HepG2 (cell line): ENCODE measurements at regions not wholly inside any gene's neighbourhood (a gene's known extent, or its start where the extent isn't known, plus 50 kb on each side); places are given as distances from the start of the nearest gene placed in this dataset.
A peak's percentile ranks its signal among the peaks of the same experiment; 100 is the strongest.

Source experiments
- ATF6 ChIP-seq: sonication (generic); formaldehyde crosslinking; conservative IDR thresholded peaks from 2 replicates; pipeline ENCODE4 v1.4.0; 2020; ENCODE audit warnings: missing genetic modification reagents
- EP300 ChIP-seq, 3 experiments: sonication (generic) in 1 of 3; formaldehyde crosslinking in 1 of 3; IDR thresholded peaks; 2 replicates each; pipeline versions ENCODE4 v1.5.1 to v1.6.1; 2011 to 2020; ENCODE audit warnings: low read depth in 2 of 3, low read length in 2 of 3, borderline replicate concordance in 1 of 3, improper control_type of control experiment in 1 of 3, mild to moderate bottlenecking in 1 of 3, missing genetic modification reagents in 1 of 3, moderate library complexity in 1 of 3
- ETV6 ChIP-seq: sonication (generic); formaldehyde crosslinking; conservative IDR thresholded peaks from 2 replicates; pipeline ENCODE4 v1.4.0; 2020; ENCODE audit warnings: missing genetic modification reagents
- FOXA3 ChIP-seq: IDR thresholded peaks from 2 replicates; pipeline ENCODE4 v1.6.1; 2016; ENCODE audit warnings: missing genetic modification reagents, missing compliant biosample characterization
- FUBP1 ChIP-seq: sonication (generic); formaldehyde crosslinking; IDR thresholded peaks from 2 replicates; pipeline ENCODE4 v1.5.1; 2020; ENCODE audit warnings: missing genetic modification reagents, mild to moderate bottlenecking, borderline replicate concordance
- GABPB1 ChIP-seq: IDR thresholded peaks from 2 replicates; pipeline ENCODE4 v1.6.1; 2016; ENCODE audit warnings: mild to moderate bottlenecking, missing genetic modification reagents, moderate library complexity, missing compliant biosample characterization
- HMGXB4 ChIP-seq, 2 experiments: sonication (generic) in 1 of 2; formaldehyde crosslinking in 1 of 2; IDR thresholded peaks; 2 replicates each; pipeline versions ENCODE4 v1.4.0 to v1.6.1; 2018 to 2020; ENCODE audit warnings: missing genetic modification reagents in 2 of 2, borderline replicate concordance in 1 of 2, low read depth in 1 of 2, mild to moderate bottlenecking in 1 of 2, missing biosample characterization in 1 of 2
- IRF9 ChIP-seq: sonication (generic); formaldehyde crosslinking; IDR thresholded peaks from 2 replicates; pipeline ENCODE4 v1.8.0; 2022; ENCODE audit warnings: missing genetic modification reagents, mild to moderate bottlenecking, borderline replicate concordance
- PPARG ChIP-seq: conservative IDR thresholded peaks from 2 replicates; pipeline ENCODE4 v1.6.1; 2016; ENCODE audit warnings: missing biosample characterization, missing genetic modification reagents
- SMARCE1 ChIP-seq: fragments of 450-650 bp; IDR thresholded peaks from 2 replicates; pipeline ENCODE4 v1.6.1; 2017; ENCODE audit warnings: borderline replicate concordance
- SOX5 ChIP-seq: IDR thresholded peaks from 2 replicates; pipeline ENCODE4 v1.6.1; 2016; ENCODE audit warnings: borderline replicate concordance
- TAF1 ChIP-seq: sonication (generic); formaldehyde crosslinking; IDR thresholded peaks from 2 replicates; pipeline ENCODE4 v1.4.0; 2020; ENCODE audit warnings: missing genetic modification reagents
- THAP8 ChIP-seq: sonication (generic); formaldehyde crosslinking; IDR thresholded peaks from 2 replicates; pipeline ENCODE4 v1.5.1; 2020; ENCODE audit warnings: missing genetic modification reagents, mild to moderate bottlenecking, borderline replicate concordance
- ZKSCAN8 ChIP-seq: IDR thresholded peaks from 2 replicates; pipeline ENCODE4 v1.6.1; 2016; ENCODE audit warnings: borderline replicate concordance, missing genetic modification reagents, missing compliant biosample characterization
- ZMAT3 ChIP-seq: sonication (generic); formaldehyde crosslinking; conservative IDR thresholded peaks from 2 replicates; pipeline ENCODE4 v1.7.0; 2021; ENCODE audit warnings: missing genetic modification reagents
- ZNF431 ChIP-seq: sonication (generic); formaldehyde crosslinking; IDR thresholded peaks from 2 replicates; pipeline ENCODE4 v1.9.0; 2022; ENCODE audit warnings: missing genetic modification reagents, low read depth, mild to moderate bottlenecking, borderline replicate concordance
- ZNF703 ChIP-seq: sonication (generic); formaldehyde crosslinking; IDR thresholded peaks from 2 replicates; pipeline ENCODE4 v1.5.1; 2020; ENCODE audit warnings: missing genetic modification reagents, mild to moderate bottlenecking, moderate library complexity, borderline replicate concordance

- TF ChIP-seq ATF6 (CRISPR knock-in tag) (no peak), FUBP1 (CRISPR knock-in tag) (no peak), GABPB1 (peak; percentile 22; the same call in 1 of the 2 replicates), PPARG (0 out of 2 replicates have a peak, but pooled peaks have one; percentile 44), EP300 (IDR thresholded peaks at IDR 0.05; ENCODE audit: low read depth in 2 of 2, low read length in 2 of 2) (peak in 1 of 2 experiments; percentile 38; a peak in 1 of 4 replicates), EP300 (CRISPR knock-in tag; IDR thresholded peaks at IDR 0.05; ENCODE audit: borderline replicate concordance) (no peak), ZMAT3 (CRISPR knock-in tag) (no peak), ZNF703 (CRISPR knock-in tag) (no peak), HMGXB4 (CRISPR knock-in tag; IDR thresholded peaks at IDR 0.05; ENCODE audit: borderline replicate concordance in 1 of 2, low read depth in 1 of 2) (no peak), THAP8 (CRISPR knock-in tag) (no peak), FOXA3 (CRISPR knock-in tag) (peak; percentile 27; the same call in 1 of the 2 replicates), SMARCE1 (no peak), TAF1 (CRISPR knock-in tag) (no peak), IRF9 (CRISPR knock-in tag) (no peak), ZKSCAN8 (CRISPR knock-in tag) (no peak), ZNF431 (CRISPR knock-in tag) (no peak), SOX5 (CRISPR knock-in tag) (0 out of 2 replicates have a peak, but pooled peaks have one; percentile 12), ETV6 (CRISPR knock-in tag) (no peak)
Observed at GRCh38 chr3:40971191-40972168, 227.8 kb upstream of the CTNNB1 start (continued).
